HG02885 (cell line): ENCODE measurements at regions not wholly inside any gene's neighbourhood (a gene's known extent, or its start where the extent isn't known, plus 50 kb on each side); places are given as distances from the start of the nearest gene placed in this dataset.
"Not testable (repeated sequence)": the region's sequence is repeated elsewhere in the genome, so short reads cannot be mapped to it uniquely, and the experiment has no call there.

Source experiments
- ATAC-seq: cut with Tn5 transposase; IDR thresholded peaks from one replicate; pipeline ENCODE4 v1.9.1; 2021; ENCODE audit warnings: mild to moderate bottlenecking; ENCODE audit not compliant: unreplicated experiment, poor library complexity

DNA sequence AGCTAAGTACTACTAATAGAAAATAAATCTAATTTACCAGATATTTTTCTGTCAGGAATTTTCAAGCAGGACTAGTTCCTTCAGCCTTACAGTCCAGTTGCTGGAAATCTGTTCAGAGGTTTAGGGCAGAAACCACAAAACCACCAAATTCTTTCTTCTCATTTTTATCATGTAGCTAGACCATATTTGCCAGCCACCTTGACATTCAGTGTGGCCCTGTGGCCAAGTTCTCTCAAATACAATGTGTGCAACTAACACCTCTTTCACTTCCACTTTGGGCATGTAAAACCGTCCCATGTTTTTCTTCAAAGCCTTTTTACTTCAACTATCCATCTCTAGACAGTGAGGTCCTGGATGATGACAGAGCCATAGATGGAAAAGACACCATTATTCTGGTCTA lies 1133.2 kb upstream of the CDH18 start:
- ATAC-seq, result no peak

DNA sequence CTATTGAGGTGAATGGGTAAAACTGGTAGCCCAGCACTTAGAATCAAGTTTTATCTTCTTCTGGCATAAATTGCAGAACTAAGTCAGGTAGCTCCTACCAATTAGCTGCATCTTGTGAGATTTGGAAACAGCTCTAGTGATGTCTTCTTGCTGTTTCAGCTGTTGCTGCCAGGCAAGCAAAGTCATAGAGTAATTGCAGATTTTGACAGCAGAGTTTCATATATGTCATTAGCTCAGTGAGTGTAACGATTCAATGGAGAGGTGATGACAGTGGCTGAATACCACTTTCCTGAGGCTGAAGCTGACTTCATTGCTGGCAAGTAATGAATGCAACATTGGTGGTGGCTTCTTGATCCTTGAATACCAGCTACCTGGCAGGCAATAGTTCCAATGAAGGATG lies 1109.7 kb upstream of the CDH18 start:
- no peak for ATAC-seq

- ATAC-seq, result no peak
Measured at GRCh38 chr5:21094619-21095018, 1106.6 kb upstream of the CDH18 start.

DNA sequence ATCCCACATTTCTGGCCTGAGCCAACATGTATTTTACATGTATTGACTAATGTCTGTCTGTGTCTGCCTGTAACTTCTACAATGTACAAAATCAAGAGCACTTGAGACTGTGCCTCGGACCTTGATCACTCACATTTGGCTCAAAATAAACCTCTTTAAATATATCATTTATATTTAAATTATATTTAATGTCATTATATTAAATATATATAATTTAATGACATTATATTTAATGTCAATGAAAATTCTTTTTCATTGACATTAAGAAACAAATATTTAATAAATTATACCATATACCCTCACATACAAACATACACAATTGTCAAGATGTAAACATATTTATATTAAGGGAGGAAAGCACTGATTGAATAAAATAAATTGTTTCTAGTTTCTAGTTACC lies 1099.8 kb upstream of the CDH18 start:
- ATAC-seq, result no peak

- ATAC-seq, result no peak
Measured at GRCh38 chr5:21085791-21086190, 1097.8 kb upstream of the CDH18 start.

DNA sequence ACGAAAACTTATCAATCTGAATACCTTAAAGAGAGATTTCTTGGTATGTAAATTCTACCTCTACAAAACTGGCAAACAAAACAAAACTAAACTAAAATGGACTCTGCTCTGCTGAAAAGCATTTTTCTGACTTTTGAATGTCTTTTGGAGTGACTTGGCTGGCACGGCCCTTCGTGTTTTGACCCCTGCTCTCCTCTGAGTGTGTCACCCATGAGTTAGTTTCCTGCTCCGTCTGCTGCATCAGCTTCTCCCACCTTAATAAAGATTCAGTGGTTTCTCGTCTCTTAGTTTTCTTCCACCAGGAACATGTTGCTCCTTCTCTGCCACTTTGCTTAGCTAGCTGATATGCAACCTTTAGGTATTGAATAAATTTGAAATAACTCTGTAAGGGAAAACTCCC lies 1084.0 kb upstream of the CDH18 start:
- ATAC-seq, result no peak

DNA sequence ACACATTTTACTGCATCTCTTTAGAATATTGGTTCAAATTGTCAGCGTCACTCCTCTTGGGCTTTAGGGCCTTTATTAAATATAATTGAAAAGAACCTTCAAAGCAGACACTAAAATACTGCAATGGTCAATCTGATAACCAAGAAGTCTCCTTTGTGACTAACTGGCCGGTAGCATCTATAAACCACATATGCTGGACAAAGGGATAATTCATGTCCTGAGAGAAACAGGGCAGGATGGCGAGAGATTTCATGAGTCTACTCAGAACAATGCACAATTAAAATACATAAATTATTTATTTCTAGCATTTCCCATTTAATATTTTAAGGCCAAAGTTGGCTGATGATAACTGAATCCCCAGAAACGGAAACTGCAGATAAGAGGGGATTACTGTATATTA lies 1083.4 kb upstream of the CDH18 start:
- no peak for ATAC-seq

GRCh38 chr5:21070858-21071257 lies 1082.9 kb upstream of the CDH18 start:
- ATAC-seq, result no peak

GRCh38 chr5:21067724-21068123 lies 1079.7 kb upstream of the CDH18 start:
- no peak for ATAC-seq

GRCh38 chr5:21063146-21063545 lies 1075.1 kb upstream of the CDH18 start:
- no peak for ATAC-seq

DNA sequence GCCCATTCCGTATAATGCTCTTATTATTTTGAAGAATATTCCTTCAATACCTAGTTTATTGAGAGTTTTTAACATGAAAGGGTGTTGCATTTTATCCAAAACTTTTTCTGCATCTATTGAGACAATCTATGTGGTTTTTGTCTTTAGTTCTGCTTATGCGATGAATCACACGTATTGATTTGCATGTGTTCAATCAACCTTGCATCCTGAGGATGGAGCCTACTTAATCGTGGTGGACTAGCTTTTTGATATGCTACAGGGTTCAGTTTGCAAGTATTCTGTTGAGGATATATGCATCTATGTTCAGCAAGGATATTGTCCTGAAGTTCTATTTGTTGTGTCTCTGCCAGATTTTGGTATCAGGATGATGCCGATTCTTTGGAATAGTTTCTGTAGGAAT lies 1070.3 kb upstream of the CDH18 start:
- ATAC-seq, result peak; percentile 98

DNA sequence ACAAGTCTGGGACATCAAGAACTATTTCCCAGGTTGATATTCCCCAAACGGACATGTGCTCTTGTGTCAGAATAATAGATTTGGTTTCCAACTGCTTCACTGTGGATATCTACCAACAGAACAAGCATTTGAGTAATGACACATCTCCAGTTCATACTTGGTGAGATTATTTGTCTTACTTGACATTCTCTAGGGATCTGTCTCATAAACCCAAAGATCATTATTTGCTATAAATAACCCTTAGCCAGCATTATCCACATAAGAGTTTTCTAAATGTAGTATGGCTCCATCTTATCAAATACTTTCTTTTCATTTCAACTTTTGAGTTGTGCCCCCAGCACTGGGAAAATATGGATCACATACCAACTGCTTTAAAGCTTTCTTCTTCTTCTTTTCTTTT lies 1063.9 kb upstream of the CDH18 start:
- ATAC-seq, result no peak

DNA sequence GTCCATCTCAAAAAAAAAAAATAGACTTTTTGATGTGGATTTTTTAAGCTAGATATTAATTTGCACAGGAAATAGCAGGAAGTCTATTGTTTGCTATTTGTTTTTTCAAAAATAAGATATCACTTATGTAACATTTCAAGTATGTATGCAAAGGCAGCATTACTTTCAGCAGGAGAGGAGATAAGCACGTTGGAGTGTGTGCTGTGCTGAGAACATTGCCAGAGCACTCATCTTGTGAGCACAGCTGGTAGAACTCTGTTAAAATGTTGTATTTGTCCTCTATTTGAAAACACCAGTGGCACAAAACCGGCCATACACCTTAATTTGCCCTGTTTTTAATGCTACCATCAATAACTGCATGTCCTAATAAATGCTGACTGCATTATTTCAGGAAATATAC lies 1061.9 kb upstream of the CDH18 start:
- ATAC-seq, result no peak

- no peak for ATAC-seq
Measured at GRCh38 chr5:21030981-21031380, 1043.0 kb upstream of the CDH18 start.

- no peak for ATAC-seq
Measured at GRCh38 chr5:21024966-21025365, 1037.0 kb upstream of the CDH18 start.

DNA sequence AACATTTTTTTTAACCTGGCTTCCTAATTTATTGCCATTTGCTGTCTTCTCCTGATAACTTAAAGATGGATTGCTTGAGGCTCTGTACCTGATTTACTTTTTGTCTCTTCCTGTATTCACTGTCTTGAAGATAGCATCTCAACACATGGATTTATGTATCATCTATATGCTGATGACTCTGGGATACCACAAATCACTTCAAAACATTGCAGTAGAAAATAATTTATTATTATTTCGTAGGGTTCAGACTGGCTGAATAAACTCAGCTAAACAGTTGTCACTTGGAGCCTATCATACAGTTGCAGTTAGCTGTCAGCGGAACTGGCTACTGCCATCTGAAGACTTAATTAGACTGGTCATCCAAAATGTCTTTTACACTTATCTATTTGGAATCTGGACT lies 1025.2 kb upstream of the CDH18 start:
- no peak for ATAC-seq

DNA sequence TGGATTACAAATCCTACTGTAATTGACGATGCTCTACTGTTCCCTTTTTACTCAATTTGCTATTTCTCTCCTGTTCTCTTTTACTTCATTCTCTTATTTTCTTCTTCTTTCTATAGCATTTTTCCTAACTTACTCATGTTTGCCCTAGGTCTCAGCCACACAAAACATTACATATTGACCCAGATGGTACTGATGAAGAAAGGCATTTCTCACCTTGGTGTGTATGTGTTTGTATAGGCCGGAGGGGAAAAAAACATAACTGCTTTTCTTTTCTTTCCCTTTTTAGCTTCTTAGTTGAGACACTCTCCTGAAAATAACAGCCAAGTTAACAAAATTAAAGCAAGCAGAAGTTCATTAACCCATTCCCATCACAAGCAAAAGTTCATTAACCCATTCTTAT lies 1019.8 kb upstream of the CDH18 start:
- ATAC-seq, result no peak

GRCh38 chr5:20988933-20989332 lies 1000.9 kb upstream of the CDH18 start:
- ATAC-seq, result not testable (repeated sequence)

DNA sequence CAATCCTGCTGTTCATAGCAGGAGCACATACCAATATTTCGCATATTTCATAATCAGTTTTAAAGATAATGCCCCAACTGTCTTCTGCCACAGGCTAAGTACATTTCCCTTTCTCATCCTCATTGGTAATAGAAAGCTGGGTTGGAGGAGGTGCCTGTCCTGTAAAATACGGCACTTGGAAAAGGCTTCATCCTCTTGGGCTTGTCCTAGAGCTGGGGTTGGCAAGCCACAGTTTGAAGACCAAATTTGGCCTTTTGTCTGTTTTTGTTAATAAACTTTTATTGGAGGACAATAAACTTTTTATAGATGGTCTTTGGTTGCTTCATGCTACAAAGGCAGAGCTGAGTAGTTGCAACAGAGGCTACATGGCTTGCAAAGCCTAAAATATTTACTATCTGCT lies 997.8 kb upstream of the CDH18 start:
- no peak for ATAC-seq

DNA sequence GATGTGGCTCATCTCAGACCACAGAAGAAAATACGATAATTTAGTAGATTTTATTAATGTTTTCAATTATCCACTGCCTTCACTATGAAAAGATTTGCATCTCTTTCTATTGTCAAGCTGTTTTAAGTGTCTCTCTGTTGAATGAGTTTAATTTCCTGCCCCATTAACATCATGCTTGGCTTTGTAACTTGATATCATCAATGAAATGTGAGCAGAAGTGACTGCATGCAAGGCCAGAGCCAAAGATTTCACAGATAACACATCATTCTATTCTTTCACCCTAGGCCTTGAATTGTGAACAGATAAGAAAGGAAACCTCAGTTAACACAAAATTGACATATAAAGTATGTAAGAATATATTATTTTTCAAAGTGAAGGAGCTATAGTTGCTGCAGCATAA lies 986.4 kb upstream of the CDH18 start:
- no peak for ATAC-seq

DNA sequence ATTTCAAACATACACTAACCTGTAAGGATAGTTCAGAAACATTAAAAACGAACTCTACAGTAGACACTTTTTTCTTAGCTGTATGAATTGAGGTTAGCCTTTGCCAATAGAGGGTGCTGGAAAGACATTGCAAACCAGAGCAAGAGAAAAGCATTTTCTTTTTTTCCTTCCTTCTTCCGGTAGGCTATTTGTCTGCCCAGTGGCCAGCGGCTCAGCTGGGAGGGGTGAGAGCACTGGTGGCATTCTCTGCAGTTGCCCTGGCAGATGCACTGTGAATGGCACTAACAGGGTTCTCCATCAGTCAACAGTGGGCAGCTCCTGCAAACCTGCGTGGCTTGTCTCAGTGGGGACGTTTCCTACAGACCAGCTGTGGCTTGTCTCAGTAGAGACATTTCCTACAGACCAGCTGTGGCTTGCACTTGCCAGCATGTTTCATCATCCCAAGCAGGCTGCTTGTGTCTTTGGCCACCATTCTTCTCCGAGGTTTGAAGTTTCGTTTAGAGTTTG lies 984.5 kb upstream of the CDH18 start:
- ATAC-seq, result peak; percentile 88

- no peak for ATAC-seq
Measured at GRCh38 chr5:20959347-20959746, 971.3 kb upstream of the CDH18 start.

- ATAC-seq, result no peak
Measured at GRCh38 chr5:20958641-20959040, 970.6 kb upstream of the CDH18 start.
